ENCODE measurements at regions not wholly inside any gene's neighbourhood (a gene's known extent, or its start where the extent isn't known, plus 50 kb on each side); places are given as distances from the start of the nearest gene placed in this dataset.

DNA sequence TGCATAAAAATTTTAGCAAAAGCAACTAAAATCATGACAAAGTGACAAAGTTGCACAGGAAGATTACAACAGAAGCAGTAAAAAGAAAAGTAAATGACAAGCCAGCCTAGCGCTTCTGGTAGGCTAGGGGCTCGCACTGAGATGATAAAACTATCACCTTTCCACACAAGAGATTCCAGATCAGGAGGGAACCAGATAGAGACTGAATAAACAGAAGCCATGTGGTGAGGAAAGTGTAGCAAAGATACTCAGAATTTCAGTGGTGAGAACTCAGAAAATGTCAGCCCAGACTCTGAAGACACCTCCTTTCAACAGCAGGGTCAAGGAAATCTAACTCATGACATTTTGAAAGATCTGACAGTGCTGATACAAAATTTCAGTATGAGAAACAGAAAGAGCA, 77.4 kb upstream of the DNAJC10 start:
- no peak overlapping the region for H3K4me3 Mint-ChIP-seq
- Histone ChIP-seq H3F3A (replicated peaks; ENCODE audit: low read depth) (no peaks in the 10 kb centered on the region), H2AFZ (peak overlapping the region; percentile 67; the same call in 1 of the 2 replicates), H3K79me2 (replicated peaks; ENCODE audit: insufficient read depth) (no peaks in the 10 kb centered on the region), H3K9me2 (ENCODE audit: insufficient read depth) (no peaks in the 10 kb centered on the region), H4K20me1 (replicated peaks; ENCODE audit: insufficient read depth) (no peaks in the 10 kb centered on the region), H3K27me3 (ENCODE audit: insufficient read depth) (no peaks in the 10 kb centered on the region), H3K4me2 (no peak overlapping the region), H3K4me3 (no peak overlapping the region), H3K36me3 (ENCODE audit: insufficient read depth) (no peaks in the 10 kb centered on the region), H3K27ac (ENCODE audit: low read depth) (no peak overlapping the region), H3K4me1 (ENCODE audit: insufficient read depth) (peaks cover 23% of the 10 kb centered on the region)
- H3K27ac Mint-ChIP-seq, result no peak overlapping the region
- H3K9me3 Mint-ChIP-seq, result no peaks in the 10 kb centered on the region
- peaks cover 2% of the 10 kb centered on the region for H3K27me3 Mint-ChIP-seq (ENCODE audit: insufficient read depth, low read depth, poor library complexity)
- ATAC-seq, result no peak
- H3K36me3 Mint-ChIP-seq (ENCODE audit: low read depth), result no peaks in the 10 kb centered on the region
- DNase-seq (ENCODE audit: low spot score), result no peak
- H3K4me1 Mint-ChIP-seq, result peaks cover 34% of the 10 kb centered on the region
- TF ChIP-seq JUNB (IDR thresholded peaks at IDR 0.05; ENCODE audit: unreplicated experiment) (no peak), ZNF331 (CRISPR knock-in tag; IDR thresholded peaks at IDR 0.05; ENCODE audit: low read depth) (no peak), EZH2phosphoT487 (IDR thresholded peaks at IDR 0.05; ENCODE audit: unreplicated experiment) (no peak), EZH2 (IDR thresholded peaks at IDR 0.05; ENCODE audit: low read depth, unreplicated experiment) (no peak), NANOG (IDR thresholded peaks at IDR 0.05; ENCODE audit: borderline replicate concordance) (no peak), STAT1 (IDR thresholded peaks at IDR 0.05; ENCODE audit: unreplicated experiment) (no peak), ETS1 (IDR thresholded peaks at IDR 0.05) (no peak), REST (IDR thresholded peaks at IDR 0.05; ENCODE audit: unreplicated experiment) (no peak), ZNF114 (CRISPR knock-in tag; IDR thresholded peaks at IDR 0.05) (no peak), POLR2AphosphoS5 (IDR thresholded peaks at IDR 0.05; ENCODE audit: low read depth) (no peak), CREB1 (CRISPR knock-in tag; IDR thresholded peaks at IDR 0.05; ENCODE audit: low read depth) (no peak)
- TF ChIP-seq, protein P1, sequence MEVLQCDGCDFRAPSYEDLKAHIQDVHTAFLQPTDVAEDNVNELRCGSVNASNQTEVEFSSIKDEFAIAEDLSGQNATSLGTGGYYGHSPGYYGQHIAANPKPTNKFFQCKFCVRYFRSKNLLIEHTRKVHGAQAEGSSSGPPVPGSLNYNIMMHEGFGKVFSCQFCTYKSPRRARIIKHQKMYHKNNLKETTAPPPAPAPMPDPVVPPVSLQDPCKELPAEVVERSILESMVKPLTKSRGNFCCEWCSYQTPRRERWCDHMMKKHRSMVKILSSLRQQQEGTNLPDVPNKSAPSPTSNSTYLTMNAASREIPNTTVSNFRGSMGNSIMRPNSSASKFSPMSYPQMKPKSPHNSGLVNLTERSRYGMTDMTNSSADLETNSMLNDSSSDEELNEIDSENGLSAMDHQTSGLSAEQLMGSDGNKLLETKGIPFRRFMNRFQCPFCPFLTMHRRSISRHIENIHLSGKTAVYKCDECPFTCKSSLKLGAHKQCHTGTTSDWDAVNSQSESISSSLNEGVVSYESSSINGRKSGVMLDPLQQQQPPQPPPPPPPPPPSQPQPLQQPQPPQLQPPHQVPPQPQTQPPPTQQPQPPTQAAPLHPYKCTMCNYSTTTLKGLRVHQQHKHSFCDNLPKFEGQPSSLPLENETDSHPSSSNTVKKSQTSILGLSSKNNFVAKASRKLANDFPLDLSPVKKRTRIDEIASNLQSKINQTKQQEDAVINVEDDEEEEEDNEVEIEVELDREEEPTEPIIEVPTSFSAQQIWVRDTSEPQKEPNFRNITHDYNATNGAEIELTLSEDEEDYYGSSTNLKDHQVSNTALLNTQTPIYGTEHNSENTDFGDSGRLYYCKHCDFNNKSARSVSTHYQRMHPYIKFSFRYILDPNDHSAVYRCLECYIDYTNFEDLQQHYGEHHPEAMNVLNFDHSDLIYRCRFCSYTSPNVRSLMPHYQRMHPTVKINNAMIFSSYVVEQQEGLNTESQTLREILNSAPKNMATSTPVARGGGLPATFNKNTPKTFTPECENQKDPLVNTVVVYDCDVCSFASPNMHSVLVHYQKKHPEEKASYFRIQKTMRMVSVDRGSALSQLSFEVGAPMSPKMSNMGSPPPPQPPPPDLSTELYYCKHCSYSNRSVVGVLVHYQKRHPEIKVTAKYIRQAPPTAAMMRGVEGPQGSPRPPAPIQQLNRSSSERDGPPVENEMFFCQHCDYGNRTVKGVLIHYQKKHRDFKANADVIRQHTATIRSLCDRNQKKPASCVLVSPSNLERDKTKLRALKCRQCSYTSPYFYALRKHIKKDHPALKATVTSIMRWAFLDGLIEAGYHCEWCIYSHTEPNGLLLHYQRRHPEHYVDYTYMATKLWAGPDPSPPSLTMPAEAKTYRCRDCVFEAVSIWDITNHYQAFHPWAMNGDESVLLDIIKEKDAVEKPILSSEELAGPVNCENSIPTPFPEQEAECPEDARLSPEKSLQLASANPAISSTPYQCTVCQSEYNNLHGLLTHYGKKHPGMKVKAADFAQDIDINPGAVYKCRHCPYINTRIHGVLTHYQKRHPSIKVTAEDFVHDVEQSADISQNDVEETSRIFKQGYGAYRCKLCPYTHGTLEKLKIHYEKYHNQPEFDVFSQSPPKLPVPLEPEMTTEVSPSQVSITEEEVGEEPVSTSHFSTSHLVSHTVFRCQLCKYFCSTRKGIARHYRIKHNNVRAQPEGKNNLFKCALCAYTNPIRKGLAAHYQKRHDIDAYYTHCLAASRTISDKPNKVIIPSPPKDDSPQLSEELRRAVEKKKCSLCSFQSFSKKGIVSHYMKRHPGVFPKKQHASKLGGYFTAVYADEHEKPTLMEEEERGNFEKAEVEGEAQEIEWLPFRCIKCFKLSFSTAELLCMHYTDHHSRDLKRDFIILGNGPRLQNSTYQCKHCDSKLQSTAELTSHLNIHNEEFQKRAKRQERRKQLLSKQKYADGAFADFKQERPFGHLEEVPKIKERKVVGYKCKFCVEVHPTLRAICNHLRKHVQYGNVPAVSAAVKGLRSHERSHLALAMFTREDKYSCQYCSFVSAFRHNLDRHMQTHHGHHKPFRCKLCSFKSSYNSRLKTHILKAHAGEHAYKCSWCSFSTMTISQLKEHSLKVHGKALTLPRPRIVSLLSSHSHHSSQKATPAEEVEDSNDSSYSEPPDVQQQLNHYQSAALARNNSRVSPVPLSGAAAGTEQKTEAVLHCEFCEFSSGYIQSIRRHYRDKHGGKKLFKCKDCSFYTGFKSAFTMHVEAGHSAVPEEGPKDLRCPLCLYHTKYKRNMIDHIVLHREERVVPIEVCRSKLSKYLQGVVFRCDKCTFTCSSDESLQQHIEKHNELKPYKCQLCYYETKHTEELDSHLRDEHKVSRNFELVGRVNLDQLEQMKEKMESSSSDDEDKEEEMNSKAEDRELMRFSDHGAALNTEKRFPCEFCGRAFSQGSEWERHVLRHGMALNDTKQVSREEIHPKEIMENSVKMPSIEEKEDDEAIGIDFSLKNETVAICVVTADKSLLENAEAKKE (CRISPR knock-in tag; IDR thresholded peaks at IDR 0.05), result no peak
- TF ChIP-seq, protein P2, sequence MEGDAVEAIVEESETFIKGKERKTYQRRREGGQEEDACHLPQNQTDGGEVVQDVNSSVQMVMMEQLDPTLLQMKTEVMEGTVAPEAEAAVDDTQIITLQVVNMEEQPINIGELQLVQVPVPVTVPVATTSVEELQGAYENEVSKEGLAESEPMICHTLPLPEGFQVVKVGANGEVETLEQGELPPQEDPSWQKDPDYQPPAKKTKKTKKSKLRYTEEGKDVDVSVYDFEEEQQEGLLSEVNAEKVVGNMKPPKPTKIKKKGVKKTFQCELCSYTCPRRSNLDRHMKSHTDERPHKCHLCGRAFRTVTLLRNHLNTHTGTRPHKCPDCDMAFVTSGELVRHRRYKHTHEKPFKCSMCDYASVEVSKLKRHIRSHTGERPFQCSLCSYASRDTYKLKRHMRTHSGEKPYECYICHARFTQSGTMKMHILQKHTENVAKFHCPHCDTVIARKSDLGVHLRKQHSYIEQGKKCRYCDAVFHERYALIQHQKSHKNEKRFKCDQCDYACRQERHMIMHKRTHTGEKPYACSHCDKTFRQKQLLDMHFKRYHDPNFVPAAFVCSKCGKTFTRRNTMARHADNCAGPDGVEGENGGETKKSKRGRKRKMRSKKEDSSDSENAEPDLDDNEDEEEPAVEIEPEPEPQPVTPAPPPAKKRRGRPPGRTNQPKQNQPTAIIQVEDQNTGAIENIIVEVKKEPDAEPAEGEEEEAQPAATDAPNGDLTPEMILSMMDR (conservative IDR thresholded peaks at IDR 0.05; ENCODE audit: low read depth in 2 of 2), result no peak
